GM19455 (cell line): ENCODE measurements at regions not wholly inside any gene's neighbourhood (a gene's known extent, or its start where the extent isn't known, plus 50 kb on each side); places are given as distances from the start of the nearest gene placed in this dataset.
"Not testable (repeated sequence)": the region's sequence is repeated elsewhere in the genome, so short reads cannot be mapped to it uniquely, and the experiment has no call there.

ENCODE experiments used
- ATAC-seq: cut with Tn5 transposase; IDR thresholded peaks from one replicate; pipeline ENCODE4 v1.9.1; 2021; ENCODE audit not compliant: unreplicated experiment

GRCh38 chrX:39487969-39488330 is 609.8 kb downstream of the BCOR start:
- ATAC-seq, result no peak

DNA sequence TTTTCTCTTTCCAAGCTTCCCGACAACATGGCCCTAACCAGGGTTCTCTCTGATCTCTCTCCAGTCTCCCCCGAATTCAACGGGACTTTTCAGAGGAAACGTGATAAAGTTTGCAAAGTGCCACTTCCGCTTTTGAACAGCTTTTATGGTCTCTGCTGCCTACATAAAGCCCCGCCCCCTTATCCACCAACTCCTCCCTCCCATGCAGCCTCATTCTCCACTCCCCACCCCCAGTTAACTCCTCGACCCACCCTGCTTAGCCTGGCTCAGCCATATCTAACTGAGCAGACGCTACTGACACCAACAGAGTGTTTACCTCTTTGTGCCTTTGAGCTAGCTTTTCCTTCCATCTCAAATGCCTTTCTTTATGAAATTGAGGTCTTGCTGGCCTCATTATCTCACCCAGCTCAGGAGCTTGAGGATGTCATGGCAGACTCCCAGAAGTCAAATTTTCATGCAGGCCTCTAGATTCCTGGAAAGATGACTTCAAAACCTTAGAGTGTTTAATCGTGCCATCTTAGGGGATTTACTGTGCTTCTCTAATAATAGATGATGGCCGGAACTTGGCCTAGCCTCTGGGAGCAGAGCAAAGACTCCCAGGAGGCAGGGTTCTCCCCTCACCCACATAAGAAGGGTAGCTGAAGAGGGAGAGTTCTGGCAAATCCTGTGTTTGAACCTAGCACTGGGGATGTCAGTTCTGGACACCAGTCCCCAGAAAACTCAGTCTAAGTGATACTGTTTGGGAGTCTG is 606.0 kb downstream of the BCOR start:
- no peak for ATAC-seq

- ATAC-seq, result peak; percentile 48
Observed at GRCh38 chrX:39492497-39493162, 605.1 kb downstream of the BCOR start.

DNA sequence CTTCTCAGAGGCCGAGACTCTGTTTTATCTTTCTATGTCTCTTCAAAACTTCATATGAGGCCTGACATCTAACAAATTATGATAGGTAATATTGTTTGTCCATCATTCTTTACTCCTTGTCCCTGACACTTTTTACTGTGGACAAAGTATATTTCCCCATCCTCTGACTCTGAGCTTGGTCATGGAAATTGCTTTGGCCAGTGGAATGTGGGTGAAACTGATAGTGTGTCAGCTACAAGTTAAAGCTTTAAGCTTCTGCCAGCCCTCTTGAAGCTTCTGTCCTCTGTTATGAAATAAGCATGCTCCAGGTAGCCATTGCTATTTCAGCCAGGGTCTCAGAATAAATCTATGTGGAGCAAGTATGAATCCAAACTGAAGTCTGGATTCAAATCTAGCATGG is 604.6 kb downstream of the BCOR start:
- ATAC-seq, result no peak

DNA sequence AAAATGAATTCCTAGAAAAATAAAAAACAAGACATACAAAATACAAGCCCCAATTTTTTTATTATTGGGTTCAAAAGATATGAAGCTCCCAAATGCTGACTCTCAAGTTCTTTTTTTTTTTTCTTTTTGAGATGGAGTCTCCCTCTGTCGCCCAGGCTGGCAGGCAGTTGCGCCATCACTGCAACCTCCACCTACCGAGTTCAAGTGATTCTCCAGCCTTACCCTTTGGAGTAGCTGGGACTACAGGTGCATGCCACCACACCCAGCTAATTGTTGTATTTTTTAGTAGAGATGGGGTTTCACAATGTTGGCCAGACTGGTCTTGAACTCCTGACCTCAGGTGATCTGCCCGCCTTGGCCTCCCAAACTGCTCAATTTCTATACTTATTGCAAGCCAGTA is 600.6 kb downstream of the BCOR start:
- ATAC-seq, result not testable (repeated sequence)

DNA sequence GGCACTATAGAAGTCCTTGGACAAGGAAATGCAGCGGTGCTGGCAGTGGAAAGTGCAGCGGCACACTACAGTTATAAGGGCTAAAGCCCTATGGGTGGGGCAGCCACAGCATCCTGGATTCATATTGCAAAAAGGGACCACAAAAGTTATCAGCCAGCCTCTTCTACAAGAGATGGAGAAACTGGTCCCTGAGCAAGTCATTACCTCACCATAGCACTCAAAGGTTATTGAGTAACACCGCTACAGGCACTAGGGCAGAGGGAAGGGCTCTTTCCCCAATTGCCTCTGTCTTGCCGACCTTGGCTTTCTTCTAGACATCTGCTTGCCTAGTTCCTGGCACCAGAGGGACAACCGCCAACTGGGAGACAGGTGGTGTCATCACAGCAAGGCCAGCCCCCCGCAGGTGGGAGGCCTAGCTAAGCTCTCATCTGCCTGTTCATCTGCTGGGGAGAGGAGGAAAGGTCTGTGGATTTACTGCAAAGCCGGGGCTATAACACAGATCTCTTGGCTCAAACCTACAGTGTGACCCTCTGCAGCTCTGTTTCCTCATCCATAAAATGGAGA is 600.0 kb downstream of the BCOR start:
- no peak for ATAC-seq

GRCh38 chrX:39499996-39500395 is 597.8 kb downstream of the BCOR start:
- ATAC-seq, result no peak

- ATAC-seq, result no peak
Observed at GRCh38 chrX:39501822-39502221, 595.9 kb downstream of the BCOR start.

DNA sequence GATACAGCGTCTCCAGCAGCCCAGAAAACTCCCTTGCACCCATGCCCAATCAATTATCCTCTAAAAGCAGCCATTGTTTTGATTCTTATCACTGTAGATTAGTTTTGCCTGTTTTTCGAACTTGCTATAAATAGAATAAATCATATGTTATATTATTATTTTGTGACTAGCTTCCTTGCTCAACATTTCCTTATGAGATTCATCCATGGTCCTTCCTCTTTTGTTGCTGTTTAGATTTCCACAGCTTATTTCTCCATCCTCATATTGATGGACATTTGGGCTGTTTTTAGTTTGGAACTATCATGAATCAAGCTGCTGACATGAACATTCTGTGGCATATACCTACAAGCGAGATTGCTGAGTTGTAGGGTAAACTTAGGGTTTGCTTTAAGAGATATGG is 595.3 kb downstream of the BCOR start:
- no peak for ATAC-seq

GRCh38 chrX:39504227-39504626 is 593.5 kb downstream of the BCOR start:
- no peak for ATAC-seq

- no peak for ATAC-seq
Observed at GRCh38 chrX:39504850-39505259, 592.9 kb downstream of the BCOR start.

- ATAC-seq, result no peak
Observed at GRCh38 chrX:39506131-39506530, 591.6 kb downstream of the BCOR start.

DNA sequence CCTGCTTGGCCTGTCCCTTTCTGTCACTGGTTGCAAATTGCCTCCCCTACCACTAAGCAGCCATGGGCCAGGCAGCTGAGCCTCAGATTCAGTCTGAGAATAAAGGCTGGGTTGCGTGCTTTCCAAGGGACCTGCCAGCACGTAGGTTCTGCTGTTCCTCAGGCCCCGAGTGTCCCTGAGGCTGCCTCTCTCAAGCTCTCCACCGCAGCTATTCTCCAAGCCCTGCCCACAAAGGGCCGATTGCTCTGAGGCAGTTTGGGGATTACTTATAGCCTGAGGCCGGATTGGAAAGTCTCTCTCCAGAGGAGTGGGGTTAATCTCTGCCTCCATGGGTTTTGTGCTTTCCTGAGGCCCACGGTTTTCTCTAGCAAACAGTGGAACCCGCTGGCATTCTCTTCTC is 590.7 kb downstream of the BCOR start:
- ATAC-seq, result no peak

DNA sequence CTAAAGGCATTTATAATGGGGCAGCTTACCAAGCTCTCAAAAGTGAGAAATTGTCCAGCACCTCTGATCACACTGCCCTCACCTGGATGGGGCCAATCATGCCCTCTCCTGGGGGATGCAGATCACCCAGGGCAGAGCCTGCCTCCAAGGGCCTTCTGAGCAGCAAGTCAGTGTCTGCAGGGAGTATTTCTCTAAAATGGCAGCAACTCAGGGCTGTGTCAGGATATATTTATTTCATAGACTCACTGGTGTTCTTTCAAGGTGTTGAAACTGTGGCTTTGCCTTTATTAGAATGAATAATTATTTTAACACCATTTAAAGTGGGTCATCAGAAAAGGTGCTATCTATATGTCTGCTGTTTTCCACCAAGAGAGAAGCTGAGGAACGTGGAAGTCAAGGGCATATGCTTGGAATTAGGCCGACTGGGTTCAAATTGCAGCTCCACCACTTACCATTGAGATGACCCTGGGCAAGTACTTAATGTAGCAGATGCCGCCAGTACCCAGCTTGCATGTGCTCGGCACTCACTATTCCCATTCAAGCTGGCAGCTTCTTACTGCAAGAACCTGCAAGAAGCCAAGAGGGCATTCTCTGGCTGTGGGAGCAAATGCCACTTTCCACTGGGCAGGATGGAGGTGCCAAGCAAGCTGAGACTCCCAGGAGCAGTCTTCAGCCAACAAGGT is 590.0 kb downstream of the BCOR start:
- ATAC-seq, result no peak

DNA sequence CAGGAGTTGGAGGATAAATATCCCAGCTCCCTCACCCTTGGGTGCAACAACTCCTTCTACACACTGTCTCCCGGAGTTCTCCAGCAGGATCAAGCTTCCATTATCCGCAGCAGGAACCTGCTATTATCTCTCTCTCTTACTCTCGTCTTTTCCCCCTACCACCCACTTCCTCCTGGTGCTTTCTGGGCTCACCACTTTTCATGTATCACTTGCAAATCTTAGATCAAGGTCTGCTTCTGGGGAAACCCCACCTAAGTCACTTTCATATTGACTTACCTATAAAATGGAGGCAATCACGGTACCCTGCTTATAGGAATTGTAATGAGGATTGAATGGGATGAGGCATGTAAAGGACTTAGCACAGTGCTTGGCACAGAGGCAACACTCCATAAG is 589.5 kb downstream of the BCOR start:
- no peak for ATAC-seq

GRCh38 chrX:39509157-39509556 is 588.6 kb downstream of the BCOR start:
- no peak for ATAC-seq

DNA sequence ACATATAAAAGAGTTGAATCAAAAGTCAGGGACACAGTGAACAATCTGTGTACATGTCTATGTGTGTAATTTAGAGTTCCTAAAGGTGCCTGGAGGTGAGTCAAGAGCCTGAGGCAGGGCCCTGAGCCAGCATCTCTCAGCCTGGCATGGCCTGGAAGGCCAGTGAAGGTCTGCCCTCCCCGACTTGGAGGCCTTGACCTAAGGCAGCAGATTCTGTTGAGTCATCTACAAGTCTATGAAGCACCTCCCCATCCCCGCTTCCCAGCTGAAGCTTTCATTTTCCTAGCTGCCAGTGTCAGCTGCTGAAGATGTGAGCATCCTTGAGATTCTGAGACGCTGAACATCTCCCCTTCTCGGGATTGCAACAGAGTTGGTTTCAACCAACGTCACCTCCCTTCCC is 583.9 kb downstream of the BCOR start:
- ATAC-seq, result no peak

- ATAC-seq, result no peak
Observed at GRCh38 chrX:39514801-39515200, 583.0 kb downstream of the BCOR start.

- ATAC-seq, result no peak
Observed at GRCh38 chrX:39516427-39516841, 581.3 kb downstream of the BCOR start.

GRCh38 chrX:39518476-39519029 is 579.2 kb downstream of the BCOR start:
- no peak for ATAC-seq

DNA sequence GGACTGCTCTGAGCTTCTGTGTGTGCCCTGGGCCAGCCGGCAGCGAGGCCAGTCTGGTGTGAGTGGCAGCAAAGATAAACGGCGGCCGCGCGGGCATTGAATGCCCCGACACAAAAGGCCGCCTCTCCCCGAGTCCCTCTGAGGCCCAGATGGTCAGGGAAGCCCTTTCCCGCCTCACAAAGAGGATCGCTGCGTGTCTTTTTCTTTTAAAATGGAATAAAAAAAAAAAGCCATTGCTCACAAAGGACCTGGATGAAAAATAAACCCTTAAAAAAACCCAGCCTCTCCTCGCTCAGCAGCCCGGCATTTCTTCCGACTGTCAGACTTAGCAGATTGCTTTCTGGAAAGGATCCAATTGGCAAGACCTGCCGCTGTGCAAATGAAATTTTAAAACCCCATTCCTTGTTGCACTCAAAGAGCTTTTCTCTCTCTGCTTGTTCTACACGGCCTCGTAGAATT is 578.7 kb downstream of the BCOR start:
- ATAC-seq, result no peak
